Daoy (cell line): ENCODE measurements at regions not wholly inside any gene's neighbourhood (a gene's known extent, or its start where the extent isn't known, plus 50 kb on each side); places are given as distances from the start of the nearest gene placed in this dataset.
A peak's percentile ranks its signal among the peaks of the same experiment; 100 is the strongest.

Source experiments
- DNase-seq: peaks from one replicate; pipeline ENCODE4 v3.0.0-alpha.2; 2015; ENCODE audit warnings: low read depth

DNA sequence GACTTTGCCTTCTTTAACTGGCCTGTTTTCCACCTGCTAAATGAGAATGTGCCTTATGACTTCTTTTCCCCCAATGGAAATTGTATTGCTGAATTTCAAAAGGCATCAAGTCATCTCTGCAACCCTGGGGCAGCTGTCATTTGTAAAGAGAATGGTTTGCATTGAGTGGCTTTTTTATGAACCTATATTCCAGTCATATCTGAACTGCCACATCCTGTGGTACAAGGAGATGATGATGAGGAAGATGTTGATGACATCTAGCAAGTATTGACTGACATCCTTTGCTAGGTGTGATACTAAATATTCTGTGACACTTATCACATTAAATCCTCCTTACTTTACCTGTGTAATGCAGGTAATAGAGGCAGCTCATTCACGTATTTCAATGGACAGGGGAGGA, 88.3 kb upstream of the KIAA1217 start:
- DNase-seq = no peak

GRCh38 chr10:24127516-24127915, 81.4 kb upstream of the KIAA1217 start:
- DNase-seq = no peak

GRCh38 chr10:24128066-24128730, 80.7 kb upstream of the KIAA1217 start:
- DNase-seq = no peak

DNA sequence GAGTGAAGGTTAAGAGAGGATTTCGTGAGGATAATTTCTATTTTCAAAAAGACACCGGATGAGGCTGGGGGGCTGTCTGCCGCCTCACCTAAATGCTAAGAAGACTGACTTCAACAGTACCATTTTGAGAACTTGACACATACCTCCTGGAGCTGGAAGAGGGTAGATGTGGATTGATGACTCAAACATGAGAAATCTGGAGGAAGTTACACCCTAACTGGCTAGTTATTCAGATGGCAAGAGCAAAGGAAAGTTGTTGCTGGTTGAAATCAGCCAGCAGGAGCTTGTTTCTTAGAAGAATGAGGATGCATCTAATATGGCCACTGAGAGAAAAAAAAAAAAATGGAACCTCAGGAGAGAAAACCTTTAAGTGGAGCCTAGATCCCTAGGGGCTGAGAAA, 76.2 kb upstream of the KIAA1217 start:
- peak; percentile 38 for DNase-seq

DNA sequence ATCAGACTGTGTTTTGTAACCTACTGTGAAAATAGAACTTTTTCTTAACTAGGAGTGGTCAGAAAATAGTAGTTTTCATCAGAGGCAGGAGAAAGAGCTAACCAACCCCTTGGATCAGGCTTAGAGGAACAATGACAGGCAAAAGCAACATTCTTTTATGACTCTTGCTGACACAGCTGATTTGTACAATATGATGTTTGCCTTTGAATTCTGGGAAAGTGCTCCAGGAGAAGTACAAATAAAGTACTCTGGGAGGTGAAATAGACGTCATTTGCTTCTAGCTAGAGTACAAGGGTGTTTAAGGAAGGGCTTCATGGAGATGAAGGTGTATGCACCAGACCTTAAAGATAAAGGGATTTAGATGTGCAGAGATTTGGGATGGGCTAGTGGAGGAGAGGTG, 75.1 kb upstream of the KIAA1217 start:
- no peak for DNase-seq

- no peak for DNase-seq
Measured at GRCh38 chr10:24136070-24136469, 72.9 kb upstream of the KIAA1217 start.

DNA sequence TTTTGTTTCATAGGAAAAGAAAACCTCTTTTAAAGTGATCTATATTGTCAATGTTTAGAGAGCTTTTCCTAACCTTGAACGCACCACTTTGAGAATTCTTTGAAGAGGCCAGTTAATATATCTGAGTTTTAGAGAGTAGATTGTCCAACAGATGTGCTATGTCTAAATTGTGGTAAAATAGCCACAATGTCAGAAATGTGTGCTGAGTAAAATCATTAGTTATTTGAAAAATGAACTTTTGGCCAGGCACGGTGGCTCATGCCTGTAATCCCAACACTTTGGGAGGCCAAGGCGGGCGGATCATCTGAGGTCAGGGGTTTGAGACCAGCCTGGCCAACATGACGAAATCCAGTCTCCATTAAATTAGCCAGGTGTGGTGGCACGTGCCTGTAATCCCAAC, 61.6 kb upstream of the KIAA1217 start:
- no peak for DNase-seq

DNA sequence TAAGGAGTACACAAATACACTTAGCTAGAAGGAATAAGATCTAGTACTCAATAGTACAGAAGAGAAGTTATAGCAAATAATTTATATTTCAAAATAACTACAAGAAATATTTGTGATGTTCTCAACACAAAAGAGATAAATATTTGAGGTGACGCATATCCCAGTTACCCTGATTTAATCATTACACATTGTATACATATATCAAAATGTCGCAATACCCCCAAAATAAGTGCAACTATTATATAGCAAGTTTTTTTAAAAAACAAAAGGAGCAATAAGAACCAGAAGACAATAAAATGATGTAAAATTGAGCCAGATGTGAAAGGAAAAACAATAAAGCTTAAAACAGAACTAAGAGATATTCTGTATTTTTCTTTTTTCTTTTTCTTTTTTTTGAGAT, 59.3 kb upstream of the KIAA1217 start:
- DNase-seq = no peak

- no peak for DNase-seq
Measured at GRCh38 chr10:24150853-24151252, 58.1 kb upstream of the KIAA1217 start.

DNA sequence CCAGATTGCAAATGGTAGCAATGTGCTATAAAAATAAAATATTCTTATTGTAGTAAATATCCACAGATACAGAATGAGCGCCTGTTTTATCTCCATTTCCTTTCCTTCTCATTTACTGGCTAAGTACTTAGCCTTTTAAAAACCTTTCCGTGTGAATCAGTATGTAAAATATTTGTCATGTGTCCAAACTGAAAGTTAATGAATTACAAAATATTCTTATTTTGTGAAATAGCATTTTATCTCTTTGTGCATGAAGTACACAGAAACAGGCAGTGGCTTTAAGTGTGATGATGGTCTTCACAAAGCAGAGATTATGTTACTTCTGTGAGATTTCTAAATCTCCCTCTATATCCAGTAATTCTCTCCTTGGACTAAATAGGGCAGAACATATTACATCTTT, 56.7 kb upstream of the KIAA1217 start:
- DNase-seq = no peak

DNA sequence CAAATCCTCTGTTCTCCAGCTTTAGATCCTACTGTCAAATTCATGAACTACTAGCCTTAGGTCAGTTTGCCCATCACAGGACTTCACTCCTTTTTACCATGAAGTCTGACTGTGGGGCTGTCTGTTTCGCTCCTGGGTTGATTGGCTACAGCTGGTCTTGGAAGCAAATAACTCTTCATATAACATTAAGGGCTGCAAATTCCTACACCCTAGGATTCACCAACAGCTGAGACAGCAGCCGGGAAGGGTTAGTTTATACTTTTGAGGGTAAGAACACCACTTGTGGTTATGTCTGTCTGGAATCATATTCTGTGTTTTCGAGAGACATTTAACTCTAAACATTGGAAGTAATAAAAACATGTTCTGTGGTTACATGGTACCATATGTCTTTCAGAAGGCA, 55.9 kb upstream of the KIAA1217 start:
- no peak for DNase-seq

- DNase-seq = peak; percentile 6
Measured at GRCh38 chr10:24153537-24153936, 55.4 kb upstream of the KIAA1217 start.

DNA sequence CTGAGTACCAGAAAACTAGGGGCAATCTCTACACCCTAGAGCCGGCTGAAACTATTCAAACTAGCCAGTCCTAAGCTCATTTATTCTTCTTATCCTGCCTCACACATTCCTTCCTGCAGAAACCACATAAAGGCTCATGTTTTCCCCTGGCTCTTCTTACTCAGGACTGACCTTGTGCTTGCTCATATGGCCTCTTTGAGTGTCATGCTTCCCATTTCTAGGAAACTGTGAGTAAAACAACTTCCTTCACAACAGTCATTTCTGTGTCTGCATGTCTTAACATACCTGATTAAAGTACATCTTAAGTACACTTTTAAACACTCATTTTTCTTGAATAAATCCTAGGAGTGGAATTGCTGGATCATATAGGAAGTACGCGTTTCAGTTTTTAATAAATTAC, 52.3 kb upstream of the KIAA1217 start:
- no peak for DNase-seq

DNA sequence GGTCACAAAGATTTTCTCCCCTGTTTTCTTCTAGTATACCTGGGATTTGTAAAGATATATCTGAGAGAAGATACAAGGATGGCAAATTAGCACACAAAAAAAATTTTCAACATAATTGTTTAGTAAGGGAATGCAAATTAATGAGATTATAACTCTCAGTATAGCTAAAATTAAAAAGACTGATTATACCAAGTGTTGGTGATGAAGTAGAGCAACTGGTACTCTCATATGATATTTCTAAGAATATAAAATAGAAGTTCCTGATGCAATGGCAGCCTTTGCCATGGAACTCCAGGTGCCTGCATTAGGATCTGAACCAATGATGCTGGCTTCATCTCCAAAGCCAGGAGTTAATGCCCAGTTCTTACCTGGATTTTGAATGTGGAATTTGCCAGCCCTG, 51.4 kb upstream of the KIAA1217 start:
- no peak for DNase-seq
